ENCODE measurements at regions not wholly inside any gene's neighbourhood (a gene's known extent, or its start where the extent isn't known, plus 50 kb on each side); places are given as distances from the start of the nearest gene placed in this dataset.

DNA sequence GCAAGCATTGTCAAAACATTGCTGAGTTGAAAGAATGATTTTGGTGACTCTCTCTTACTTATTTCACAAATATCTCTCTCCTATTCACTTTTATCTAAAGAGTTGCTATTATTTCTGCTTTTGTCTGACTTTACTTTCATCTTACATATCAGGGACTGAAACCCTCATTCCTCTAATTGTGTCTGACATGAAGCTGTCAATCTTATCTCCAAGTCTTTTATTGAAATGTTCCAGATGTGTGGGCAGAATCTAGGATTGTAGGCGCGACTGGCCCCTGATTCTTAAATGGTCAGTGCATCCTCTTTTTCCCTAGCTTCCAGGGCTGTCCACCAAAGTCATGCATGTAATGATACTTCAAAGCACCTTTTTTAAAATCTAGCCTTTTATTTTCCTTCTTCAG, 174.6 kb downstream of the NDFIP2 start:
- ATAC-seq (no peak), DNase-seq (ENCODE audit: low spot score) (no peak)
- Mint-ChIP-seq H3K4me3 (no peak overlapping the region), H3K27ac (no peak overlapping the region), H3K4me1 (peaks cover 19% of the 10 kb centered on the region), H3K27me3 (ENCODE audit: low read depth) (no peaks in the 10 kb centered on the region), H3K36me3 (no peaks in the 10 kb centered on the region), H3K9me3 (no peaks in the 10 kb centered on the region)
- ChIA-PET CTCF (interaction anchor here (1.5 kb wide), 1 partner anchor 114 kb away, joined by 3 read pairs; no protein-coding TSS in a partner anchor), POLR2A (no interaction called here)
- TF ChIP-seq, protein P1, sequence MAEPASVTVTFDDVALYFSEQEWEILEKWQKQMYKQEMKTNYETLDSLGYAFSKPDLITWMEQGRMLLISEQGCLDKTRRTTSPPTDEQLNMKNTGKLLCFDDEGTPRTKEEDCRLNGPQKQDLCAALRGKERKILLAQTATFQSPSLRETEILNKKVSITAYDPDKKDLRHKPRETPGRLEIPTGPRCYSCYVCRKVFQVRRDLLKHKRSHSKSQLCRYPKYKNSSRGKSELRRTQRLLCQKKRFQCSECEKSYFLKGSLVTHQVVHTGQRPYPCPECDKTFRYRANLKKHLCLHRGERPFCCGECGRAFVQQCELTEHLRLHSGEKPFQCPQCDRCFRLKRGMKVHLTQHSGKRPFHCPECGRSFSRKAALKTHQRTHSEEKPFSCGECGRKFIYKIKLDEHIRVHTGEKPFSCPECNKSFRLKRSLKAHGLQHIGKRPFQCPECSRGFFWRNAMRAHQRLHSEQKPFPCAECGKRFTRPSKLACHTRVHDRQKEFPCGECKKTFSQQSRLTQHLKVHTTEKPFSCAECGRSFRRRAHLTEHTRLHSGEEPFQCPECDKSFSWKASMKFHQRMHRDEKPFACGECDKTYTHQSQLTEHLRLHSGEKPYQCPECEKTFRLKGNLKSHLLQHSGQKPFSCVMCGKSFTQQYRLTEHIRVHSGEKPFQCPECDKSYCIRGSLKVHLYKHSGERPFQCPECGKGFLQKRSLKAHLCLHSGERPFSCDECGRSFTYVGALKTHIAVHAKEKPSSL (CRISPR knock-in tag; conservative IDR thresholded peaks at IDR 0.05), result no peak
- TF ChIP-seq, protein P2, sequence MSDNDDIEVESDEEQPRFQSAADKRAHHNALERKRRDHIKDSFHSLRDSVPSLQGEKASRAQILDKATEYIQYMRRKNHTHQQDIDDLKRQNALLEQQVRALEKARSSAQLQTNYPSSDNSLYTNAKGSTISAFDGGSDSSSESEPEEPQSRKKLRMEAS (CRISPR knock-in tag; IDR thresholded peaks at IDR 0.05), result no peak
- TF ChIP-seq ETV6 (CRISPR knock-in tag; IDR thresholded peaks at IDR 0.05) (no peak), NFYB (CRISPR knock-in tag; conservative IDR thresholded peaks at IDR 0.05; ENCODE audit: low read depth) (no peak), RELA (CRISPR knock-in tag; IDR thresholded peaks at IDR 0.05; ENCODE audit: borderline replicate concordance) (no peak), SOX15 (CRISPR knock-in tag; IDR thresholded peaks at IDR 0.05) (no peak), TP53 (CRISPR knock-in tag; IDR thresholded peaks at IDR 0.05) (no peak), GTF2I (CRISPR knock-in tag; conservative IDR thresholded peaks at IDR 0.05) (no peak), ZNF317 (CRISPR knock-in tag; IDR thresholded peaks at IDR 0.05; ENCODE audit: borderline replicate concordance, low read depth) (no peak), CBFB (CRISPR knock-in tag; IDR thresholded peaks at IDR 0.05; ENCODE audit: low read depth) (no peak), ZNF671 (CRISPR knock-in tag; IDR thresholded peaks at IDR 0.05) (no peak), ELF4 (CRISPR knock-in tag; IDR thresholded peaks at IDR 0.05; ENCODE audit: low read depth) (no peak), ZNF416 (CRISPR knock-in tag; IDR thresholded peaks at IDR 0.05) (no peak)
- TF ChIP-seq, protein P3, sequence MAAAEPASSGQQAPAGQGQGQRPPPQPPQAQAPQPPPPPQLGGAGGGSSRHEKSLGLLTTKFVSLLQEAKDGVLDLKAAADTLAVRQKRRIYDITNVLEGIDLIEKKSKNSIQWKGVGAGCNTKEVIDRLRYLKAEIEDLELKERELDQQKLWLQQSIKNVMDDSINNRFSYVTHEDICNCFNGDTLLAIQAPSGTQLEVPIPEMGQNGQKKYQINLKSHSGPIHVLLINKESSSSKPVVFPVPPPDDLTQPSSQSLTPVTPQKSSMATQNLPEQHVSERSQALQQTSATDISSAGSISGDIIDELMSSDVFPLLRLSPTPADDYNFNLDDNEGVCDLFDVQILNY (CRISPR knock-in tag; IDR thresholded peaks at IDR 0.05), result no peak
- TF ChIP-seq, protein P4, sequence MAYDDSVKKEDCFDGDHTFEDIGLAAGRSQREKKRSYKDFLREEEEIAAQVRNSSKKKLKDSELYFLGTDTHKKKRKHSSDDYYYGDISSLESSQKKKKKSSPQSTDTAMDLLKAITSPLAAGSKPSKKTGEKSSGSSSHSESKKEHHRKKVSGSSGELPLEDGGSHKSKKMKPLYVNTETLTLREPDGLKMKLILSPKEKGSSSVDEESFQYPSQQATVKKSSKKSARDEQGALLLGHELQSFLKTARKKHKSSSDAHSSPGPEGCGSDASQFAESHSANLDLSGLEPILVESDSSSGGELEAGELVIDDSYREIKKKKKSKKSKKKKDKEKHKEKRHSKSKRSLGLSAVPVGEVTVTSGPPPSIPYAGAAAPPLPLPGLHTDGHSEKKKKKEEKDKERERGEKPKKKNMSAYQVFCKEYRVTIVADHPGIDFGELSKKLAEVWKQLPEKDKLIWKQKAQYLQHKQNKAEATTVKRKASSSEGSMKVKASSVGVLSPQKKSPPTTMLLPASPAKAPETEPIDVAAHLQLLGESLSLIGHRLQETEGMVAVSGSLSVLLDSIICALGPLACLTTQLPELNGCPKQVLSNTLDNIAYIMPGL (CRISPR knock-in tag; IDR thresholded peaks at IDR 0.05), result no peak
- TF ChIP-seq, protein P5, sequence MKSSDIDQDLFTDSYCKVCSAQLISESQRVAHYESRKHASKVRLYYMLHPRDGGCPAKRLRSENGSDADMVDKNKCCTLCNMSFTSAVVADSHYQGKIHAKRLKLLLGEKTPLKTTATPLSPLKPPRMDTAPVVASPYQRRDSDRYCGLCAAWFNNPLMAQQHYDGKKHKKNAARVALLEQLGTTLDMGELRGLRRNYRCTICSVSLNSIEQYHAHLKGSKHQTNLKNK (CRISPR knock-in tag; IDR thresholded peaks at IDR 0.05), result no peak

DNA sequence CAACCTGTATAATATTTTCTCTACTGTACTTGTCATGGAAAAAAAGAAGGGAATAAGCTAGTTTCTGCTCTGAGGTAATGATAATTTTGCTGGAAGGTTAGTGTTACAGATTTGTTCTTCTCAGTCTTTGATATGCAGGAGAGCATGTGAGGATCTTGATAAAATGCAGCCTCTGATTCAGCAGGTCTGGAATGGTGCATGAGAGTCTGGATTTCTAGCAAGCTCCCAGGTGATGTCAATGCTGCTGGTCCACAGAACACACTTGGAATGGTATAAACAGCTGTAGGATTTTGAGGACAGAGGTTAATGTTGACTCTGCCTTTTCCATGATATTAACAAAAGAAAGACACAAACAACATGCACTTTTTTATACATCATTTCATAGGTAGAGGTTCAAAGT, 173.6 kb downstream of the NDFIP2 start:
- Mint-ChIP-seq H3K4me3 (no peak overlapping the region), H3K9me3 (no peaks in the 10 kb centered on the region), H3K27me3 (ENCODE audit: low read depth) (no peaks in the 10 kb centered on the region), H3K27ac (no peak overlapping the region), H3K4me1 (peaks cover 18% of the 10 kb centered on the region), H3K36me3 (no peaks in the 10 kb centered on the region)
- TF ChIP-seq FOXJ3 (CRISPR knock-in tag; IDR thresholded peaks at IDR 0.05; ENCODE audit: borderline replicate concordance), result no peak
- no peak for TF ChIP-seq ZNF232 (CRISPR knock-in tag; IDR thresholded peaks at IDR 0.05)
- ChIA-PET CTCF (no interaction called here), POLR2A (no interaction called here)
- DNase-seq (ENCODE audit: low spot score), result no peak
- no peak for ATAC-seq

DNA sequence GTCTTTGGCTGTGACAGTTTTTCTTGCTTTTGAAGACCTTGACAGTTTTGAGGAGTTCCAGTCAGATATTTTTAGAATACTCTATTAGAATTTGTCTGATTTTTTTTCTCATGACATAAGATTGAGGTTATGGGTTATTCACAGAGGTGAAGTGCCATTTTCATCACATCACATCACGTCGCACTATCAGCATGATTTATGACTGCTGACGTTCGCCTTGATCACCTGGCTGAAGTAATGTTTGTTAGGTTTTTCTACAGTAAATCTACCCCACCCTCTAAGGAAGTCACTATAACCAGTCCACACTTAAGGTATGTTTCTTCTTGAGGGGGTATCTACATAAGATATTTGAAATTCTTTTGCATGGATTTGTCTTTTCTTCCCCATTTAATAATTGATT, 169.7 kb downstream of the NDFIP2 start:
- no peak for TF ChIP-seq CREM (CRISPR knock-in tag; IDR thresholded peaks at IDR 0.05)
- no peak for TF ChIP-seq ESRRA (CRISPR knock-in tag; IDR thresholded peaks at IDR 0.05; ENCODE audit: borderline replicate concordance)
- TF ChIP-seq, protein P3 (CRISPR knock-in tag; IDR thresholded peaks at IDR 0.05), result no peak
- no peak for TF ChIP-seq ZNF396 (CRISPR knock-in tag; IDR thresholded peaks at IDR 0.05; ENCODE audit: borderline replicate concordance)
- no peak for TF ChIP-seq ZNF263 (CRISPR knock-in tag; IDR thresholded peaks at IDR 0.05; ENCODE audit: low read depth)
- TF ChIP-seq ELF4 (CRISPR knock-in tag; IDR thresholded peaks at IDR 0.05; ENCODE audit: low read depth), result no peak
- H3K9me3 Mint-ChIP-seq, result no peaks in the 10 kb centered on the region
- peaks cover 4% of the 10 kb centered on the region; the same call in 1 of the 2 replicates for H3K4me1 Mint-ChIP-seq

More for the DNA sequence above, 169.7 kb downstream of the NDFIP2 start:
- Mint-ChIP-seq H3K36me3 (no peaks in the 10 kb centered on the region), H3K27me3 (ENCODE audit: low read depth) (no peaks in the 10 kb centered on the region; the same call in 1 of the 2 replicates), H3K4me3 (no peak overlapping the region), H3K27ac (no peak overlapping the region)
- no peak for DNase-seq (ENCODE audit: low spot score)
- POLR2A ChIA-PET, result no interaction called here
- ATAC-seq, result no peak
- CTCF ChIA-PET, result no interaction called here
